ENCODE measurements at regions not wholly inside any gene's neighbourhood (a gene's known extent, or its start where the extent isn't known, plus 50 kb on each side); places are given as distances from the start of the nearest gene placed in this dataset.

- Histone ChIP-seq H3K36me3 (no peaks in the 10 kb centered on the region), H3K27ac (no peak overlapping the region), H3K9me3 (peaks cover 0 to 6% (median 0%) of the 10 kb centered on the region in 12 donors), H3K4me3 (no peak overlapping the region), H3K4me1 (no peaks in the 10 kb centered on the region), H3K27me3 (no peaks in the 10 kb centered on the region)
- WGBS, 4 donors = 60 to 75% (median 72%) methylated on average over 3 of the region's 3 CpGs
- intact Hi-C loops (cut with DNase I) = no loop called here
- ATAC-seq (no peak), DNase-seq (no peak)
- TF ChIP-seq CTCF (IDR thresholded peaks at IDR 0.05) = no peak
- TF ChIP-seq POLR2A (IDR thresholded peaks at IDR 0.05) = no peak
Measured at GRCh38 chr11:10993186-10993585, 135.3 kb upstream of the ZBED5 start.

- Histone ChIP-seq H3K27ac (no peak overlapping the region), H3K4me1 (no peaks in the 10 kb centered on the region), H3K27me3 (no peaks in the 10 kb centered on the region), H3K9me3 (peaks cover 0 to 6% (median 0%) of the 10 kb centered on the region in 12 donors), H3K4me3 (no peak overlapping the region), H3K36me3 (no peaks in the 10 kb centered on the region)
- DNase-seq = no peak
- ATAC-seq = no peak
- TF ChIP-seq CTCF (IDR thresholded peaks at IDR 0.05) (no peak), POLR2A (IDR thresholded peaks at IDR 0.05) (no peak)
- WGBS, 4 donors = 77 to 88% (median 85%) methylated on average over 4 of the region's 4 CpGs
- intact Hi-C loops (cut with DNase I) = no loop called here
Measured at GRCh38 chr11:10991393-10991792, 133.5 kb upstream of the ZBED5 start.

GRCh38 chr11:10990637-10991193, 132.9 kb upstream of the ZBED5 start:
- DNase-seq (no peak), ATAC-seq (peak in 1 of 4 donors; percentile 18)
- WGBS, 4 donors = 82 to 95% (median 89%) methylated on average over 3 of the region's 3 CpGs
- Histone ChIP-seq H3K4me3 (no peak overlapping the region), H3K27ac (no peak overlapping the region), H3K27me3 (no peaks in the 10 kb centered on the region), H3K36me3 (no peaks in the 10 kb centered on the region), H3K9me3 (peaks cover 0 to 6% (median 0%) of the 10 kb centered on the region in 12 donors), H3K4me1 (no peaks in the 10 kb centered on the region)
- intact Hi-C loops (cut with DNase I) = no loop called here
- TF ChIP-seq POLR2A (IDR thresholded peaks at IDR 0.05) (no peak), CTCF (IDR thresholded peaks at IDR 0.05) (no peak)

GRCh38 chr11:10990160-10990559, 132.3 kb upstream of the ZBED5 start:
- Histone ChIP-seq H3K27me3 (no peaks in the 10 kb centered on the region), H3K27ac (no peak overlapping the region), H3K36me3 (no peaks in the 10 kb centered on the region), H3K4me3 (no peak overlapping the region), H3K9me3 (peaks cover 0 to 6% (median 0%) of the 10 kb centered on the region in 12 donors), H3K4me1 (no peaks in the 10 kb centered on the region)
- WGBS, 4 donors = 76 to 86% (median 80%) methylated on average over 4 of the region's 4 CpGs
- TF ChIP-seq CTCF (IDR thresholded peaks at IDR 0.05) = no peak
- TF ChIP-seq POLR2A (IDR thresholded peaks at IDR 0.05) = no peak
- no peak for DNase-seq
- intact Hi-C loops (cut with DNase I) = no loop called here
- ATAC-seq = no peak
